ENCODE measurements at regions not wholly inside any gene's neighbourhood (a gene's known extent, or its start where the extent isn't known, plus 50 kb on each side); places are given as distances from the start of the nearest gene placed in this dataset.

GRCh38 chr11:37512156-37512780, 914.2 kb upstream of the RAG2 start:
- no peak for DNase-seq (ENCODE audit: low read depth in 2 of 2)

GRCh38 chr11:37511425-37511933, 913.4 kb upstream of the RAG2 start:
- no peak for DNase-seq (ENCODE audit: low read depth in 2 of 2)

GRCh38 chr11:37509506-37509905, 911.5 kb upstream of the RAG2 start:
- DNase-seq (ENCODE audit: low read depth in 2 of 2): no peak

- DNase-seq (ENCODE audit: low read depth in 2 of 2): no peak
Observed at GRCh38 chr11:37506531-37506930, 908.5 kb upstream of the RAG2 start.

GRCh38 chr11:37505406-37505805, 907.4 kb upstream of the RAG2 start:
- no peak for DNase-seq (ENCODE audit: low read depth in 2 of 2)

- DNase-seq (ENCODE audit: low read depth in 2 of 2): no peak
Observed at GRCh38 chr11:37504921-37505320, 906.9 kb upstream of the RAG2 start.

- DNase-seq (ENCODE audit: low read depth in 2 of 2): no peak
Observed at GRCh38 chr11:37504060-37504611, 906.1 kb upstream of the RAG2 start.

- DNase-seq (ENCODE audit: low read depth in 2 of 2): no peak
Observed at GRCh38 chr11:37503411-37504059, 905.5 kb upstream of the RAG2 start.

- DNase-seq (ENCODE audit: low read depth in 2 of 2): no peak
Observed at GRCh38 chr11:37502202-37502601, 904.2 kb upstream of the RAG2 start.

- DNase-seq (ENCODE audit: low read depth in 2 of 2): no peak
Observed at GRCh38 chr11:37500425-37500824, 902.4 kb upstream of the RAG2 start.

- no peak for DNase-seq (ENCODE audit: low read depth in 2 of 2)
Observed at GRCh38 chr11:37497326-37497725, 899.3 kb upstream of the RAG2 start.

GRCh38 chr11:37496201-37496600, 898.2 kb upstream of the RAG2 start:
- DNase-seq (ENCODE audit: low read depth in 2 of 2): no peak

GRCh38 chr11:37484298-37484697, 886.3 kb upstream of the RAG2 start:
- DNase-seq (ENCODE audit: low read depth in 2 of 2): no peak

- DNase-seq (ENCODE audit: low read depth in 2 of 2): no peak
Observed at GRCh38 chr11:37483761-37484160, 885.7 kb upstream of the RAG2 start.

GRCh38 chr11:37474889-37475288, 876.9 kb upstream of the RAG2 start:
- no peak for DNase-seq (ENCODE audit: low read depth in 2 of 2)

- DNase-seq (ENCODE audit: low read depth in 2 of 2): no peak
Observed at GRCh38 chr11:37468344-37468743, 870.3 kb upstream of the RAG2 start.

GRCh38 chr11:37465221-37465620, 867.2 kb upstream of the RAG2 start:
- DNase-seq (ENCODE audit: low read depth in 2 of 2): no peak

GRCh38 chr11:37459456-37459855, 861.4 kb upstream of the RAG2 start:
- no peak for DNase-seq (ENCODE audit: low read depth in 2 of 2)

- DNase-seq (ENCODE audit: low read depth in 2 of 2): no peak
Observed at GRCh38 chr11:37456746-37457145, 858.7 kb upstream of the RAG2 start.

GRCh38 chr11:37451903-37452302, 853.9 kb upstream of the RAG2 start:
- no peak for DNase-seq (ENCODE audit: low read depth in 2 of 2)

- no peak for DNase-seq (ENCODE audit: low read depth in 2 of 2)
Observed at GRCh38 chr11:37450613-37451012, 852.6 kb upstream of the RAG2 start.

- DNase-seq (ENCODE audit: low read depth in 2 of 2): no peak
Observed at GRCh38 chr11:37449146-37449545, 851.1 kb upstream of the RAG2 start.

GRCh38 chr11:37442576-37442975, 844.5 kb upstream of the RAG2 start:
- no peak for DNase-seq (ENCODE audit: low read depth in 2 of 2)

Data from activated CD8-positive, alpha-beta memory T cell treated with anti-CD3 and anti-CD28 coated beads for 4 hours (primary cell).